Activated naive CD4-positive, alpha-beta T cell treated with anti-CD3 and anti-CD28 coated beads, Interleukin-2, amount 50 U/mL, for 72 hours (primary cell): ENCODE measurements at regions not wholly inside any gene's neighbourhood (a gene's known extent, or its start where the extent isn't known, plus 50 kb on each side); places are given as distances from the start of the nearest gene placed in this dataset.

ENCODE experiments used
- ATAC-seq, 2 donors: fragments of 150-1000 bp; cut with Tn5 transposase; 2 replicates each; pipeline ENCODE4 v1.10.0; 2021; ENCODE audit warnings: mild to moderate bottlenecking in 2 of 2, moderate library complexity in 2 of 2
- DNase-seq, 2 donors: peaks; one replicate each; pipeline ENCODE4 v3.0.0; 2021 to 2022; ENCODE audit warnings: low spot score in 2 of 2
- H3K27ac Mint-ChIP-seq, 2 donors: one replicate each; pipeline ENCODE4 v1.8.0; 2022; ENCODE audit warnings: mild to moderate bottlenecking in 2 of 2, mixed read lengths in 2 of 2
- H3K36me3 Mint-ChIP-seq, 2 donors: one replicate each; pipeline ENCODE4 v1.8.0; 2022; ENCODE audit warnings: mixed read lengths in 2 of 2
- H3K9me3 Mint-ChIP-seq, 2 donors: one replicate each; pipeline ENCODE4 v1.8.0; 2022; ENCODE audit warnings: mixed read lengths in 2 of 2

DNA sequence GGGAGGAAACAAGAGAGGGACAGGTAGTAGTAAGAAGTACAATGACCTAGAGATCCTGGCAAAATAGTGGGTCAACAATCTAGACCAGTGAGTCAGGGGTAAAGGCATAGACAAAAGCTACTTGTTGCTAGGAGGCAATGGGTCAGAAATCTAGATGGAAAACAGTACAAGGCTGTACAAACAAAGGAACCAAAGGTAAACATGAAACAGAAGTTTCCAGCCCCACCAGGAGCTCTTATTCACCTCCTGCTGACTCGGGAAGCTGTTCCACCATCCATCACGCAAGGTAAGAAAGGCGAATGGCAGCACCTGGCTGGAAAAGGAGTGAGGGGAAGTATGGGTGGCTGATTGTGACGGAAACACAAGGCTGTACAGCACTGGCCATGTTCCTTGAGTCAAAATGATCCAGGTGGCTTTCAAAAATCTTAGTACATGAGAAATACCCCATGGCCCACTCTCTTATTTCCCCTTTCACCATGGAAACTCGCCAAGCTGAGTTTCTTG lies 70.5 kb upstream of the RAI14 start:
- DNase-seq (no peak), ATAC-seq (no peak)
- no peaks in the 10 kb centered on the region for H3K9me3 Mint-ChIP-seq
- H3K36me3 Mint-ChIP-seq, result peaks cover 0 to 5% of the 10 kb centered on the region in 2 donors
- H3K27ac Mint-ChIP-seq, result no peak overlapping the region

DNA sequence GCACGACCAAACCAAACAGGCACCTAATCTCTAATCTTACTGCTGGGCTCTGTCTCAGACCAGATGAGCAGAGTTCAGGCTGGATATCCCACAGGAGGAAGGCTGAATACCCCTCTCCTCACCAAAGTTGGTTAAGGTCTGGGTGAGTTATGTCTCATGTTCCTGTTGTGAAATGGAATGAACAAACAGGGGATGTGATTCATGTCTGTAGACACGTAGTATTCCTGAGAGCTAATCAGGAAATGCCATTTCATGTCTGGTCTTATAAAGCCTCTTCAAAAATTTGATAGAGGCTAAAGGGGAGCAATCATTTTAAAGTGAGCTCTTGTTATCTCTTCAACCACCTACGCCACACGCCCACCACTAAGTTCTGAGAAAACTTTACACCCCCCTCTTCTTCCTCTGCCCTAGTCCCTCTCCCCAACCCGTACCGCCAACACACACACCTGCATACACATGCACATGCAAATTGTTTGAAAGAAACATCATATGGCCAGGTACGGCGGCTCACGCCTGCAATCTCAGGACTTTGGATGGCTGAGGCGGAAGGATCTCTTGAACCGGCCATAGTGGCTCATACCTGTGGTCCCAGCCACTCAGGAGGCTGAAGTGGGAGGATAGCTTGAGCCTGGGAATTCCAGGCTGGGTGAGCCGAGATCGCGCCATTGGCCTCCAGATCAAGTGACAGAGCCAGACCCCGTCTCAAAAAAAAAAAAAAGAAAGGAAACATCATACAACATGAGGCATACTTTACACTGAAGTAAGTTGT lies 69.8 kb upstream of the RAI14 start:
- Mint-ChIP-seq H3K36me3 (peaks cover 0 to 5% of the 10 kb centered on the region in 2 donors), H3K9me3 (no peaks in the 10 kb centered on the region), H3K27ac (peak overlapping the region in 1 of 2 donors; percentile 39)
- ATAC-seq, result peak in 1 of 2 donors; percentile 74
- no peak for DNase-seq

DNA sequence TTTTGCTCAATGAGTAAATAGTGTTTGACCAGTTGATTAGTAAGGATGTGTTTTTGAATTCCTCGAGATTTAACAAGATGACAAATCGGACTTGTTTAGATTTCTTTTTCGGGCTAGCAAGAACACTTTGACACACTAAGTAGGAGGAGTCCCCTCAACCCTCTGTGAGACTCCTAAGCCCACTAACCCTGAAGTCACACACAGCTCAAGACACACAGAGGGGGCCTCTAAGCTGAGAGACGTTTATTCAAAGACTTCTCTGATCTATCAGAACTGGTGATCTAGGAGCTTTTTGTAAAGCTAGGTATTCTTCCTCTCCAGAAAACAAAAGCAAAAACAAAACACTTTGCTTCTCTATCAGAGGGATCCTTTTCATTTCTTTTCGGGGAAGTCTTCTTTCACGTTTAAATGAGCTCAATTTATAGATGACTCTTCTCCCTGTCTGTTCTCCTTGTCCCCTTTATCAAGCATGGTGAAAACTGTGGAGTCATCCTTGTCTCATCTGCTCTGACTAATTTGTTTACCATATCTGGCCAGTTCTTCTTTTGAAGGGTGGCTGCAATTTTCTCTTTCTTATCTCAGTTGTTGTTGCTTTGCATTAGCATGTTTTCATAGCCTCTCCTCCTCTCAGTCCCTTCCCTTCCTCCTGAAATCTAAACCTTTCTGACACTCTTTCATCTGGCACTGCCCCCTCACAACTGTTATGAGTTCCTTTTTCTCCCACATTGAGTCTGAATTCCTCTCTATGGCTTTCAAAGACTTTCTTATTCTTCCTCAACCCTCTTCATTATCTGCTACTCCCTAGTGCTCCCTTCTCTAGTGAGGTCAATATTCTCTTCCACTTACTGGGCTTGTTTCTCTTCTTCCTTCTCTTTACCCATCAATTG lies 68.5 kb upstream of the RAI14 start:
- H3K27ac Mint-ChIP-seq, result peak overlapping the region in 1 of 2 donors; percentile 11
- peak in 1 of 2 donors; percentile 61 for ATAC-seq
- no peaks in the 10 kb centered on the region for H3K9me3 Mint-ChIP-seq
- H3K36me3 Mint-ChIP-seq, result peaks cover 0 to 5% of the 10 kb centered on the region in 2 donors
- DNase-seq, result no peak

DNA sequence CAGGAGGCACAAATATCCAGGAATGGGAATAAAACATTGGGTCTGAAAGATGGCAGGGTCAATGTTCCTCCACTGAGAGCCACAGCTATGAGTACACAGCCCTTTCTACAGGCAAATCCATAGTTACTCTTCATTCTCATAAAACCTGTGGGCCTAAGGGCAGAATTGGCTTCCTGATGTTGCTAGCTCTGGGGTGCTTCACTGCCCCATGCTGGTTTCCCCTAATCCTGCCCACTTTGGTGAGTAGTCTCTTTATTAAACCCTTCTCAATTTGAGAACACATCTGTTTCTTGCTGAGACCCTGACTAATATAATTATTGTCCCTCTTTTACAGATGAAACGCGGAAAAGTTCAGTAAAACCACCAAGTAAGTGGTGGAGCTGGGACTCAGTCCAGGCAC lies 66.3 kb upstream of the RAI14 start:
- Mint-ChIP-seq H3K36me3 (peaks cover 0 to 5% of the 10 kb centered on the region in 2 donors), H3K9me3 (no peaks in the 10 kb centered on the region), H3K27ac (no peak overlapping the region)
- DNase-seq (no peak), ATAC-seq (no peak)

DNA sequence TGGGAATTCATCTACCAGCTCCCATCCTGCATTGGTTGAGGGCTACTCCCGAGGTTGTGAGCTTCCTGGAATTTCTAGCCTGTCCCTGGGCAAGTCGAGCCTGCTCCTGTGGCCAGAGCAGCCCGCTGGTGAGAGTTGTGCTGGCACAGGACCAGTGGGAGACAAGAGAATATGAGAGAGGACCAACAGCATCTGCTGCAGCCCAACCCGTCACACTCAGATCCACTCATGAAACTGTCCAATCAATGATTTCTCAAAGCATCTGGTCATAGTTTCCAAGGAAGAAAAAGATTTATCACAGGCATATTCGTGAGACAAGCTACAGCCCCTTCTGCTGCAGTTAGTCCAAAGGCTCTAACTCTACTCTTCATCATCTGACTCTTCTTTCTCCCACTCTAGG lies 64.4 kb upstream of the RAI14 start:
- no peaks in the 10 kb centered on the region for H3K36me3 Mint-ChIP-seq
- DNase-seq, result no peak
- no peaks in the 10 kb centered on the region for H3K9me3 Mint-ChIP-seq
- ATAC-seq, result no peak
- H3K27ac Mint-ChIP-seq, result no peak overlapping the region

DNA sequence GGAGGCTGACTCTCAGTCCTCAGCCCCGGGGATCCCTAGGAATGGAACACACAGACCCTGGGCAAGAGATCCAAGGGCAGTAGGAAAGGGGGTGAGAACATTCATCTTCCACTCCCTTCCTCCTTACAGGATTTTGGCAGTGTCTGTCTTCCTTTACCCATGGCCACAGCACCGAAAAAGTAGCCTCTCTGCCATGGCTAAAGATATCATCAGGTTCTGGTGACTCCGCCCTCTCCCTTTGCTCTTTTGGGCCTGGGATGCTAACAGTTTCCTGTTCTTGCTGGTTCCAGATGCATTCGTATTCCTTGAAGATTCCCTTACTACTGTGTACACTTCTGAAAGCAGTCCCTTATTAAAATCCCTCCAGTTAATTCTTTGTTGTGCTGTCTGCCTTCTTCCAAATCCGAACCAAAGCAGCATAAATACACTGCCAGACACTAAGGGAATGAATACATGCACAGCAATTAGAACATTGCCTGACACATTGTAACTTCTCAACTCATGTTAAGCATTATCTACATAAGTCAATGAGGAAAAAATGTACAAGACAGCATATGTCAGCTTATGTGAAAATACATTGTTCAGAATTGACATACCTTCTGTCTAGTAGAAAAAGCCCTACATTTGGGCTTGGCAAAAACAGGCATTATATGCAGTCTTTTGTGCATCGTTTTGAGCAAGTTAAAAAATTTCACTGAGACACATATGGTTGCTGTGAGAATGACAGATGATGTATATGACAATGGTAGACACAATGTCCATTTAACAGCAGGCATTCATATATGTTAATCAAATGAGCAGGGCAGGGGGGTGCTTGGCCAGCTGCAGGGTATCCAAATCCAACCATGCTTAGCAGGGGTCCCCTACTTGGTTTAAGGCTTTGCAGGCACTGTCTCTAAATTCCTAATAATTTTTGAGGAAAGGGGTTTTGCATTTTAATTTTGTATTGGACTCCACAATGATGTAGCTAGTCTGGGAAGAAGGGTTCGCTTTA lies 58.8 kb upstream of the RAI14 start:
- ATAC-seq (no peak), DNase-seq (no peak)
- H3K36me3 Mint-ChIP-seq, result no peaks in the 10 kb centered on the region
- no peaks in the 10 kb centered on the region for H3K9me3 Mint-ChIP-seq
- no peak overlapping the region for H3K27ac Mint-ChIP-seq

DNA sequence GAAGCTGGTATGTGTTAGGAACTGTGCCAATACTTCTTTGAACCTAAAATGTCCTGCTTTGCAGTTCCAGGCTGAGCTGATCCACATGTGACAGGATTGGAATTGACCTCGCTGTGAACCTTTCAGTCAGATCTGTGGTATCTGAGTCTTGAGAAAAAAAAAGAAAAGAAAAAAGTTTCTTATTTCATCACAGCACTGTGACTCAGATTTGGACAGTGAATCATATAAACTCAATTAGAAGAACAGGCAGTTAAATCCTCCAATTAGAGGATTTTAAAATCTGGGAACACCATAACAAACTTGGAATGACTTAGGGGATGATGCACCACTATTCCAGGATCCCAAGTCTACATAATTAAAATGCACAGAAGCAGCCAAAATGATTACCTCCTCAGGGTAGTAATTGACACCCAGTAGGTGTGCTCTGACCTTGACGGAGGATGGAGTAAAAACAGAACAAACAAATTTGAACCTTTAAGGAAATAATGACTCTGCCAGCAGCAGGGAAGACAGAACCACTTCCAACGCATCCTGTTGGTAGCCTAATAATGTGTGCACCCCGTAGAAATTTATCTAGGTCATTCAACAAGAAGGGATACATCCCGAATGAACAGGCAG lies 57.8 kb upstream of the RAI14 start:
- no peaks in the 10 kb centered on the region for H3K36me3 Mint-ChIP-seq
- no peak overlapping the region for H3K27ac Mint-ChIP-seq
- ATAC-seq (peak in 1 of 2 donors; percentile 89), DNase-seq (no peak)
- H3K9me3 Mint-ChIP-seq, result no peaks in the 10 kb centered on the region

DNA sequence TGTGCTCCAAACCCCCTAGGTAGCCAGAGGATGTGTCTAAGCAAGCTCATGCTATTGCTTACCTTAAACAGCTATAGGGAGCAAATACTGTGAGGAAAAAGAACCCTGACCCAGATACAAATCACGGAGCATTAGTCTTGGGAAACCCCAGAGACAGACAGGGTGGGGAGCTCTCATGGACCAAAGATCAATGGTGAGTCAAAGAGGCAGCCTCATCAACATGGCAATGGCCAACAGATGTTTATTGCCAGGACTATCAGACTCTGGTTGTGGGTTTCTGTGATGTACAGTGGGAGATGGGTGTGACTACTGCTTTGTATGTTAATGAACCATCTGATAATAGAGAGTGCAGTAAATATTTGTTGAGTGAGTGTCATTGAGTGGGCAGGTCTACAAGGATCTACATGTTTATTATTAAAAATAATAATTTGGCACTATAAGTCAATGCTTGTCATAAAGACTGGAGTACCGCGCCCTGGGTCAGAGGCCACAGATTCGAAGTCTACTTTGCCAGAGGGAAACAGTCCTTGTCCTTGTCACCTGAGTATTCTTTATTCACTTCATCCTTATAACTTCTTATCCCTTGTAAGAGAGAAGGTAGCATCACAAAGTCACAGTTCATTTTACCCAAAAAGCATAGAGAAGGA lies 56.5 kb upstream of the RAI14 start:
- ATAC-seq (no peak), DNase-seq (no peak)
- Mint-ChIP-seq H3K9me3 (no peaks in the 10 kb centered on the region), H3K36me3 (no peaks in the 10 kb centered on the region), H3K27ac (no peak overlapping the region)

DNA sequence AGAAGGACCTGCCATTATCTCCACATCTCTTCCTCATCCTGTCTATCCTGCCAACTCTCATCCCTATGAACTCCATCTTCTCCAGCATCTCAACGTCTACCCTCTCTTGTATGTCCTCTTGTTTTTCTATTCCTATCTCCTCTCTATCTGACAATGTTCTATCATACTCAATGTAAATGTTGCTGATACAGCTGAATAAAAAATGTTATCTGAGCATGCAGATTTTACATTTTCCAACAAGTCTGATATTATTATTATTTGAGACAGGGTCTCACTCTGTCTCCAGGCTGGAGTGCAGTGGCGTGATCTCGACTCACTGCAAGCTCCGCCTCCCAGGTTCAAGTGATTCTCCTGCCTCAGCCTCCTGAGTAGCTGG lies 56.0 kb upstream of the RAI14 start:
- ATAC-seq (no peak), DNase-seq (no peak)
- Mint-ChIP-seq H3K36me3 (no peaks in the 10 kb centered on the region), H3K27ac (no peak overlapping the region), H3K9me3 (no peaks in the 10 kb centered on the region)

DNA sequence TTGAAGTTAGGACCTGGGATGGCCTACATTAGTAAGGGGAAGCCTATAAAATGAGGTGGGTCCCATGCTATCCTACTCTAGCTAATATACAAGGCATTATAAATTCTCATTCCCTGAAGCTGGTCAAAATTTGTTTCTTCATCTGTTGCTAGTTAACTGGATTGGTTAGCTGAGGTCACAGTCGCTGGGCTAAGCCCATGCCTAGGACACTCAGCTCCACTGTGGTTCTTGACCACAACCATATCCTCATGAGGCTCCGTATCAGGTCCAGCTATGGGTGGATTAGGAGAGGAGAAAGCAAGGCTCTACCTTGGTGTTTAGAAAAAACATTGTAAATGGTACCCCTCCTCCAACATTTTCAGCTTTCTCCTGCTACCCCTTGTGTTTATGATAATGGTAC lies 52.8 kb upstream of the RAI14 start:
- H3K27ac Mint-ChIP-seq, result no peak overlapping the region
- no peak for DNase-seq
- no peak for ATAC-seq
- H3K9me3 Mint-ChIP-seq, result no peaks in the 10 kb centered on the region
- H3K36me3 Mint-ChIP-seq, result no peaks in the 10 kb centered on the region

DNA sequence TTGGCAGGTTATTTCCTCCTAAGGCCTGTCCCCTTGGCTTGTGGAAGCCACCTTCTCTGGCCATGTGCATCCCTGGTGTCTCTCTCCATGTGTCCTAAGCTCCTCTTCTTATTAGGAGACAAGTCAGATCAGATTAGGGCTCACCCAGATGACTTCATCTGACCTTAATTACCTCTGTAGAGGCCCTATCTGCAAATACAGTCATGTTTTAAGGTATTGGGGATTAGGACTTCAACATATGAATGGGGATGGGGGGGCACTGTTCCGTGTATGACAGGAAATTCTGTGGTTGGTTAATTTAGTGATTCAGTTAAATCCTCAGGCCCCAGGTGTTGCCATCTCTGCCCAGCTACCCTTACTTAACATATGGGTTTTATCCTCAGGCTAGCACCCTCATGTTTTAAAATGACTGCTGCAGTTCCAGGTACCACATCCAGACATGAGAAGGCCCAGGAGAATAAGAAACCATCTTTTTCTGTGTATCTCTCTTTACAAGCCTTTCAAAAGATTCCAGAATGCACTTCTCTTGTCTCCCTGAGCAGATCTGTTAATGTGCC lies 51.9 kb upstream of the RAI14 start:
- H3K27ac Mint-ChIP-seq, result no peak overlapping the region
- H3K9me3 Mint-ChIP-seq, result no peaks in the 10 kb centered on the region
- DNase-seq (no peak), ATAC-seq (no peak)
- H3K36me3 Mint-ChIP-seq, result no peaks in the 10 kb centered on the region

DNA sequence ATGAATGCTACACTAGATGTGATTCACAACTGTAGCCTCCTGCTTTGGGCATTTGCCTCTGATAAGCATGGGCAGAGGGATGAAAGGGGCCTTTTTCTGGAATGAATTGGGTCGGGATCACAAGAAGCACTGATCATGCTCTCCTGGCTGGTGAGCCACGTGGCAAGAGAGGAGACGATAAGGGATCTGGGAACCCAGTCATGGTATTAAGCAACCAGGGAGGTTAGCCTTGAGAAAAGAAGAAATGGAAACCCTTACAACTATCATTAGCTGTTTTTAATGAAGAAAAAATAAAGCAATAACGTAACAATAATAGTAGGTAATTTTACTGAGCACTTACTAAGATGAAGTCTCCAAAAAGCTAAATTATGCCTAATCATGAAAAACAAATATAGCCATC lies 50.0 kb upstream of the RAI14 start:
- Mint-ChIP-seq H3K27ac (no peak overlapping the region), H3K9me3 (no peaks in the 10 kb centered on the region), H3K36me3 (no peaks in the 10 kb centered on the region)
- DNase-seq (no peak), ATAC-seq (no peak)
